Limb (tissue), 2 donors: ENCODE measurements at regions not wholly inside any gene's neighbourhood (a gene's known extent, or its start where the extent isn't known, plus 50 kb on each side); places are given as distances from the start of the nearest gene placed in this dataset.

ENCODE experiments used
- DNase-seq, 2 donors: peaks; one replicate each; pipeline ENCODE4 v3.0.0-alpha.2; 2016; ENCODE audit errors: extremely low spot score in 2 of 2

DNA sequence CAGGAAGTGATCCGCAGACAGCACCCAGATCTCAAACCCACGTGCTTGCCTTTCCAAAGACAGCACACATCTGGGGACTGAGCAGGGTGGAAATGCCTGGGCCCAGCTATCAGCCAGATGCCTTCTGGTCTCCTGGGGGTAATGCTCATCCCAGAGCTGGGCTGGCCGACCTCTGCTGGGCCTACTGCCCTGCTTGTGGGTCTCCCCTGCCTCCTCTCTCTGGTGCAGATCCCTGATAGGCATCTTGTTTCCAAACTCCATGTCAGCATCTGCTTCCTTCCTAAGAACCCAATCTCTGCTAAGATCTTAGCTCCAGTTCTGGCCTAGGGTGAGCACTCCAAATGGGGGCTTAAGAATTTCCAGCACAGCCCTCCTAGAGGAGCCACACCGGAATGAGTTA lies 1043.0 kb downstream of the VRK1 start:
- no peak for DNase-seq

DNA sequence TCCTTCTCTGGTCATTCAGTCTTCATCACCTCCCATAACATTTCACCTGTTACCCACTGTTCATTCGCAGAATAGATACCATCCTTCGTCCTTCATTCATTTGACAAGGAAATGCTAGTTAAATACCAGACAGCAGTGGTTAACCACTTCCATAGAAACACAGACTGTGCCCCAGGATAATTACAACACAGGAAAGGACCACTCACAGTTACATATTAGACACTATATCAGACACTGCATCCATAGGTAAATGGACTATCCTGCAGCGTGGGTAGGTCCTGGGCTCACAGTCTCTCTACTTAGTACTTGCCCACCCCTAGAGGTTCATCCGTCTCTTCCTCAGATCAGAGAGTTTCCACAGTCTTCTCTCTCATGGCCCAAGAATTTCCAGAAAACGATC lies 1044.6 kb downstream of the VRK1 start:
- no peak for DNase-seq

DNA sequence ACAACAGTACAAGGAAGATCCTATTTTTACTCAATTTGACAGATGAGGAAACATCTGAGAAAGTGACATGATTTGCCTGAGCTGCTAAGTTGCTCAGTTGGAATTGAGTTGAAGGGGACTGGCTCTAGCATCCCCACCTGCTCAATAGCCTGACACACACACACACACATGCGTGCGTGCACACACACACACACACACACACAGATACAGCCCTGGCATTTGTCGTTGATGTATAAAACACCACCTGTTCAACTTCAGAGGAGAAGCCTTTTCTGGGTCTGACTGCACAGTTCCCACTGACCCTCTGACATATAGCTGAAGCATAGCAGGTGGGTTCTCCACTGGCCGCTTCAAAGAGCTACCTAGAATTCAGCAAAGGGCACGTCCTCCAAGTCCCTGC lies 1045.9 kb downstream of the VRK1 start:
- no peak for DNase-seq

DNA sequence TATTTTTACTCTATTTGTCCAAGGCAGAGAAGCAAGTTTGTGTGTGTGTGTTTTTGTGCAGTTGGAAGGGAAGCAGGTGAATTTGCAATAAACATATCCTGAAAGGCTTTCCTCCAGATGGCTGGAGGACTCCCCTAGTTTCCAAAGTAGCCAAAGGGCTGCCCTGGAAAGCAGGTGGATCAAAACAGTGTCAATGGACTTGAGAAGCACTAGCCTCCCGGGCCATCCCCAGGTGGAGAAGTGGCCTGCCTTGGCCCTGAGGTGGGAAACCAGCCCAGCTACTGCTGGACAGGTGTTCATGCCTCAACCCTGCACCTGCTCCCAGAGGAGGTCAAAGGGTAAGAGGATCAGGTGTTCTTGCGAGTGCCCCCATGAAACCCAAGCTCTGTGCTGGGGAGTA lies 1046.9 kb downstream of the VRK1 start:
- no peak for DNase-seq

DNA sequence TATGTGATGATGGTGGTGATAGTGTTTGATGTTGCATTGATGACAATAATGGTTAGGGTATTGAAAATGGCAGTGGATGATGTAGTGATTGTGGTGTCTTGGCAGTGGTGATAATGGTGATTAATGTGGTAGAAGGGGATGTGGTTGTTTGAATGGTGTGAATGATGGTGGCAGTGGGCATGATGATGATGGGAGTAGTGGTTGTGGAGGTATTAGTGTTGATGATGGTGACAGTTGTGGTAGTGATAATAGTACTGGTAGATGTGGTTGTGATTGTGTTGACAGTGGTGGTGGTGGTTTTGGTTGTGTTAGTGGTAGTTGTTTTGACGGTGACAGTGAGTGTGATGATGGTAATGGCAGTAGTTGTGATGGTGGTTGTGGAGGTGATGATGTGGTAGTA lies 1049.0 kb downstream of the VRK1 start:
- DNase-seq, result no peak

DNA sequence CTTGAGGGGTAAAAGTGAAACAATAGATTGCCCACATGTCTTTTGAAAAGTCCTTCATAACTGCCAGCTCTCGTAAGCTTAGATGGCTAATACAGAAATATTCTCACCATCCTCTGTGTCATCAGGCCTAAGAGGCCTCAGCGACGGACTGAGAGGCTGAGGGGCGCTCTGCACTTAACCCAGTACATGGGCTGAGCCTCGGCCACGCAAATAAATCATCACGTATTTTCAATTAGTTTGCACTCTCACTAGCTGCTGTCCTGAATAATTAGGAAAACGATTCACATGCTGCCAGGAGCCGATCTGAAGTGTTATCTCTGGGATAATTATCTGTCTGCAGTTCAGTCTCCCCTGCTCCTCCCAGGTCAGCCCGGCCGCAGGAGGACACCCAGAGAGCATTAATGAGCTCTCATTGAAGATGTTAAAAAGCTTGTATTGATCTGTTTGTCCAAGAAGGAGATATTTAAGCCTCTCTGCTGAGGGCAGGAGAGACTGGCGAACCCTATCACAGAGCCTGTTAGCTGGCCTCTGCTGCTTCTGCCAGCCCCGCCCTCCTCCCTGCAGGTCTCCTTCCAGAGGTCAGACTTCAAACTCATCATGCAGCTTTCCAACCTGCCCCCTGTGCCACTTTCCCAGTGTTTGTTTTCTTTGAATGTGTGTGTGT lies 1051.3 kb downstream of the VRK1 start:
- DNase-seq, result no peak

DNA sequence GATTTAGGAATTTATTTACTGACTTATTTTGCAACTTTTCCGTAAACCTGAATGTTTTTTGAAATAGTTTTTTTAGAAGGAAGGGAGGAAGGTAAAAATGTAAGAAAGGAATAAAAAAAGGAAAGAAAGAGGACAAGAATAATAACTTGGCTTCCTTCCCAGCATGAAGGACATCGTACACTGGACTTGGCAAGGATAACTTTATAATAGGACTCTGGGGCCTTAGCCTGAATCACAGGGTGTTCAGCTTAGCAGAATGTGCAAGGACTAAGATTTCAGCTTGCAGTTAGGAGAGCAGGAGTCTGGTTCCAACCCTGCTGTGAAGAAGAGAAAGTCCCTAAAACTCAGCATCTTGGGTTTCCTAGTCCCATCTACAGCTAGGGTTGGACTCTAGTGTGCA lies 1053.3 kb downstream of the VRK1 start:
- no peak for DNase-seq

DNA sequence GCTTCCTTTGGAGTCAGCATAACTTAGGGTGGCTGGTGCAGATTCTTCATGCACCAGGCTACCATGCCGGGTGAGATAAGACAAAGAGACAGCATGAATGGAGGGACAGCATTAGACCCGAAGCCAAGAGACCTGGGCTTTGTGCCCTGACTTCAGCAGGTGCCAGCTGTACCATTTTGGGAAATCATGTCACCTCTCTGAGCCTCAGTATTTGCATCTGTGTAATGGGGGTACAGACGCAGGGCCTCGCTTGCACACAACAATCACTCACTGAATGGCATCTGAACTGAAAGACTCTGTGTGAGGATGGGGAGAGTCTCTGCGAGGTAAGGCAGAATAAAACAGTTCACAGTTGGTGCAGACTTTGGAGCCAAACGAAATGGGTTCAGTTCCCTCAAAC lies 1053.7 kb downstream of the VRK1 start:
- no peak for DNase-seq

DNA sequence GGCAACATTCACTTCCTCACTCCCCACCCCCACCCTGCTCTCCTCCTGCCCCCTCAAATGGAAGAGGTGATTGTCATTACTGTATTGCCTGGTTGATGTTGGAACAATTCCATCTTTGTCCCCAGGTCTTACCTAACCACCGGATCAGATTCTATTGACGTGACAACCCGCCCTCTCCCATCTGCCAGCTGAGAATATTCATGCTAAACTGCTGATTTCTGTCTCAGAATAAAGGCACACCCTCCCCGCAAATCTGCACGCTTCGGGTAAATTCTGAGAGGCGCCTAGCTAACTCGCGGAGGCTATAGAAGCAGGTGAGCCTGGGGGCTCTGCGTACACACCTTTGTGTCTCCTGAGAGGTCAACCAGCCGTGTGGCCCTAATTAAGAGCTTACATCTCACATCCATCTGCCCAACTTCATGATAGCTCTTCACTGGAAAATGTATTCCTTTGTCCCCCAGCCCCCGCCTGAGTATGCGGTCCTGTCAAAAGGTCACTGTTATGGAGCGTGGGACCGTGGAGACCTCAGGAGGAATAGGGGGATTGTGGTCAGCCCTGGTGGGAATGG lies 1054.3 kb downstream of the VRK1 start:
- DNase-seq, result no peak

DNA sequence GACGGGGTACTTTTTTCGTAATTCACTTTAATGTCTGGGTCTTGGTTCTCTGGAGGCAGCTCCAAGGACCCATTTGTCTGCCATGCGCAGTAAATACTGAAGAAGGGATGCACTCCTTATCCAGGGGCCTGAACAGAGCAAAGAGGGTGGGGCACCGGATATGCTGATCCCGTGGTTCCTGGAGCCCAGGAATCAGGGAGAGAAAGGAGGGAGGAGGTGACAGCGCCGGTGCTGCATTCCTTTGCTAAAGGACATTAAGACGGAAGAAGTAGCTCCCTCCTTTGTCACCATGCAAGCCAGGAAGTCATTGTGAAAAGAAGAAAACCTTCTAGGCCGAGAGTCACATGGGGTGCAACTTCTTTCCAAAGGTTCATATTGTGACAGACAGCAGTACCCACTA lies 1057.7 kb downstream of the VRK1 start:
- no peak for DNase-seq

DNA sequence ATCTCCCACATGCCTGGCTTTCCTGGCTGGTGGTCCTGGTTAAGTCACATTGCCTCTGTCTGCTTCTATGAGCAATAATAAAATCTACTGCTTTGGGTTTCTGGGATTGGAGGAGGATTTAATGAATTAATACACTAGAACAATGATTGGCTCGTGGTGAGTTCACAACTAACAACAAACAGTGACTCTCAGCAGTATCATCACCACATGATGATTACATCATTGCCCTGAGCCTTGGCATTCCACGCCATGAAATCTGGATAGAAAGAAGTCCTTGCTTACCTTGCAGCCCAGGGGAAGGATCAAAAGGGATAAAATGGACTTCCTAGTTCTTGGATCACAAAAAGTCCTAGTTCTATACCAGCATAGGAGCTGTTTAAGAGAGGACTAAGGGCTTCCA lies 1069.0 kb downstream of the VRK1 start:
- no peak for DNase-seq

DNA sequence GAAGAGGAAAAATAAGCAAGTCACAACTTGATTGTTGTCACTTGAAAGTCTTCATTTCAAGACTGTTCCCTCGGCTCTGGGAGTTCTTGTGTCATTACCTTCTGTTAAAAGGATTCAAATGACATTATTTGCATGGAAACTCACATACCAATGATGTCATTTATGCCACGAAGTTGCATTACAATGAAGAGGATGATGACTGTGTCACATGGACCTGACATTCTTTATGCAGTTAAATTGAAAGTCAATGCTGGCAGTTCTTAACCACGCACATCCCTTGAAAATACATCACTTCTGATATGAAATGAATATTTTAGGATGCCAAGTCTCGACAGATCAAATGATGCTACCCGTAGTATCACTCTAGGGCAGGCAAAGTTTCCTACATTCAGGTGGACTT lies 1069.5 kb downstream of the VRK1 start:
- no peak for DNase-seq

DNA sequence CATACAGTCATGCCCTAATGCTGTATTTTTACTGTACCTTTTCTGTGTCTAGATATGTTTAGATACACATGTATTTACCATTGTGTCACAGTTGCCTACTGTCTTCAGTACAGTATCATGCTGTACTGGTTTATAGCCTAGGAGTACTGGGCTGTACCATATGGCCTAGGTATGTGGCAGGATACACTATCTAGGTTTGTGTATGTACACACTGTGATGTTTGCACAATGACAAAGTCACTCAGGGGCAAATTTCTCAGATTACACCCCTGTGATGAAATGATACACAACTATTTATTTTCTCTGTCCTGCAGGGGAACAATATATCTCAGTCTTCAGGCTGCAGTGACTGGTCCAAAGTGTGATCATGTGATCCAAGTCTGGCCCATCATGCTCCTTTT lies 1076.1 kb downstream of the VRK1 start:
- DNase-seq, result no peak

DNA sequence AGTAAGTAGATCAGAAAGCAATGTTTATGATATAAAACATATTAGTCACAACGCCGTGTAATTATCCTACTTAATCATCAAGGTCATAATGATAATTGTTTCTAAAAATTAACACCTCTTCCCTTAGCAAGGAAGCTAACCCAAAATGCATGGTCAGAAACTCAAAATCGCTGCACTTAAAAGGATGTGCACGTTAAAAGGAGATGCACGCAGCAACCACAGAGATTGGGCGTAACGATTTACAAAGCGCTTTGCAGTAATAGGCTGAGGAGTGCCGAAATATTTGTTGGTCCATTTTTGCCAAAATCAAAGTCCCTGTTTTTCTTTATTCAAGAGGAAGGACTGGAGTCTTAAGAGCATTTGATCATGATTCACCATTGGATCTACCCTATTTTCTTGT lies 1077.2 kb downstream of the VRK1 start:
- DNase-seq, result no peak

DNA sequence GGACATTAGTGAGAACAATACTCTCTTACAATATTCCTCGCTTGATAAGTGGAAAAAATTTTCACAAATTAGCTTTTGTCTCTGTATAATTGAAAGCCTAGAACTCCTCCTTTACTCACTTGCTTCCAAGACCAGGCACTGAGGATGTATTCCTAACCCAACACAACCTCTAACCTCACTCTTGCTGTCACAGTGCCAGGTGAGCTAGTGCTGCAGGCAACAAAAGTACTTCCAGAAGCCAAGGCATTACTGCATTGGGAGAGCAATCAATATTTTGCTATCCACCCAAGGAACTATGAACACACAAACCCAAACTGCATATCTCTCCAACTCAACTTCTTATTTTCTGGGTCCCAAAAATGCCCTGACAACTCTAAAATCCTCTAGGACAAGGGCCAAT lies 1081.0 kb downstream of the VRK1 start:
- no peak for DNase-seq

DNA sequence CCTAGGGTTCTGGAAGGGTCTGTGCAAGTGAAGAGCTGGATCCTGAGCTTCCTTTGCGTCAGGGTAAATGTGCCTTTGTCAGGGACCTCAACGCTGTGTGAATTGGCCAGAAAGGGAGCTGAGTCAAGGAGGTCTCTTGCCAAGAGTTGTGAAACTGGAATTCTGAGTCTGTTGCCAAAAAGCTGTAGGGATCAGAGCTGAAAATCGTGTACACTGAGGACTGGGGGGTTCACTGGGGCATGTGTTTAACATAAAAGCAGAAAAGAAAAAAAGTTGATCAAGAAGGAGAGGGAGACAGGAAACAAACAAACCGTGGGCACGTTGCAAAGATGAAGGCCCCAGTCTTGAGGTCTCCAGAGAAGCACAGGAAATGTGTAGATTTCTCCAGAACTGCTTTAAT lies 1081.5 kb downstream of the VRK1 start:
- no peak for DNase-seq

DNA sequence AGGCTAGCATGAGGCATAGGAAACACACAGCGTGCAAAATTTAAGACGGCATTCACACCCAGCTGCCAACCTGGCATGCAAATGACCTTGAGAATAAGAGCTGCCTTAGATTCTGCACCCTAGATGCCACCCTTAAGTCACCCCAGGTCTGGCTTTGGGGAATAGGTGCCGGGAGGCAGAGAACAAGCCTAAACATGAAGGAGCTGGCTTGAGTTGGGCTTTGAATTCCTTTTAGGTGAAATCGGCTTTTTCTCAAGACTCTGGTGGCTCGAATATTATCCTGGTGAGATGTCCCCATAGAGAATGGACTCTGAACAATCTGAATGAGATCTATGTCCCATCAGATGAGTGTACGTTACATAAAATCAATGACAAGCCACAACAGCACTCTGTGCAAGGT lies 1090.5 kb downstream of the VRK1 start:
- no peak for DNase-seq

DNA sequence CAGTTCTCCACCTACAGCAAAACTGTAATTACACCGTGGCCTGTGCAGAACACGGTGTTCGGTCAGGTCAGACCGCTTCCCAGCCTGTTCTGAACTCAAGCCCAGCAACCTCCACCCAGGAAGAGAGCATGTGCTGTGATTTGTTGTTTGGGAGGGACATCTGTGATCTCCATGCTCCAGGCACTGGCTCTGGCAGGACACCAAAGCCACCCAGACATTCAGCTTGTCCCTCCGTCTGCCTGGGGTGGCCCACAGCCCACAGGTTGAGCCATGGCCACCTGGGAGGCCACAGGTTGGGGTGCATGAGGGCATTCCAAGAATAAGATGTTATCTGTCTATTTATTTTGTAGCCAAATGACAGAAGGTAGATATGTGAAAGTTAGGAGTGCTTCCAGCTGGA lies 1091.1 kb downstream of the VRK1 start:
- no peak for DNase-seq

DNA sequence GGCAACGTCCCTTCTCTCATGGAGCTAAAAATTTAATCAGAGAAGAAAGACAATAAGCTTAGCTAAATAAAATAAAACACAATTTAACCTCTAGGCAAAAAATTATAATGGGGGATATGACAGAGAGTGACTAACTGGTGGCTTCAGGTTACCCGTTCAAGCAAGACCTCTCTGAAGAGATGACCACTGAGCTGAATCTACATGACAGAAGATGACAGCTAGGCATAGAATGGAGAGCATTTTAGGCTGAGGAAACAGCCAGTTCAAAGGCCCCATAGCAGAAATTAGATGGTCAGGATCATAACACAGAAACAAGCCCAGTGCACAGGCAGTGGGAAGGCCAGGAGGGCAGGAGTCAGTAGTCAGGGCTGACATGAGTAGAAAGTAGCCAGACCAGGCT lies 1094.3 kb downstream of the VRK1 start:
- DNase-seq, result no peak

DNA sequence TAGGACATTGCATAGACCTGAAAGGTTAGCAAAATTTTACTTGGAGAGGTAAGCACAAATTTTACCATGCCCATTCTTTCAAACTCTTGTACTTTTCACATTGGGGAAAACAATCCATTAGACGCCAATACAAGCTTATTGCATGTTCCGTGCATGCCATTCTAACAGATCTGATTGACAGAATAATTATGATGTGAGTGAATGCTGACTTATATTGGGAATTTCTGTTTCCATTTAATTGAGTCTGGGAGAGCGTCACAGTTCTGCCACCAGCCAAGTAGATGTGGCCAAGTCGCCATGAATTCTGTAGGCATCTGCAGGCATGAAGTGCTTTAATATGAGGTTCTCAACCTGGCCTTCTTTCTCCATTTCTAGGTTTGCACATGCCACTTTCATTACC lies 1097.4 kb downstream of the VRK1 start:
- DNase-seq, result no peak

DNA sequence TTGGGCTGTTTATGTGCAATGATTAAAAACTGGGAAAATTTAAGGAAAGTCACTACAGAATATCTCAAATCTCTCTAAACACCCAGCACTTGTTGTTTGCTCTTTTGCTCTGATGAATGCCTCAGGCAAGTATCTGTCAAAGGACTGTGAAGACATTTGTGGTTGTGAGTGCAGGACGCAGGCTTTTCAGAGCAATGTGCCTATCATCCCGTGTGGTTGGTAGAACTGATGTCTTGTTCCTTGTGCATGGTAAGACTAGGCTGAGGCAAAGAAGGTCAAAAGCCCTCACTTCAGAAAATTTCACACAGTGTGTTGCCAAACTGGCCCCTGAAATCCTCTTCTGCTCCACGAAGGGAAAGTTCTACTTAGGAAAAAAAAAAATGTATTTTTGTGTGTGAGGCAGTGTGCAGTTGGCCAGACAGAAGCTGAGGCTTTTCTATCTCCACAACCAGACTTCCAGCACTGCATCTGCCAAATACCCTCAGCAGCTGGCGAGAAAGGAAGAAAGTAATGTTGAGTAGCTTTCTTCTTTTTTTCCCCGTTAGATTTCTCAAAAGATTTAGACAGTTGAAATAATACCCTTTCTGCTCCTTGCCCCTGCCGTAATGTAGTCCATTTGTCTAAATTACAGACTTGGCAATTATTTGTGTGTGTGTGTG lies 1103.1 kb downstream of the VRK1 start:
- no peak for DNase-seq

DNA sequence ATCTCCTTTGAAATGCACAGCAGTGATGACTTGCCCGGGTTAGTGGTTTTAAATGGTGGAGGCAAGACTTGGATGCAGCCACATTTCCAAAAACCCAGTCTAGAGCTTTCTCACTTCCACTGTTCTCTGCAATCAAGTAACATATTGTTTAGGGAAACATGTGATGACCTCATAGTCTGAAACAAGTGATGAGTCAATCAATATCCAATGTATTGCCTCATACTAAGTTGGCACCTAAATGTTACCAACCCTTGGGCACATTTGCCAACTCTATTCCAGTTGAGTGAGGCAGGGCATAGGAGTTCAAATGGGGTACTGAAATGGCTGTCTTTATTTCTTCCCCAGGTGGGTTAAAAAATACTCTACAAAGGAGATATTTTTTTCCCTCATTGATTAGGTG lies 1105.4 kb downstream of the VRK1 start:
- no peak for DNase-seq

DNA sequence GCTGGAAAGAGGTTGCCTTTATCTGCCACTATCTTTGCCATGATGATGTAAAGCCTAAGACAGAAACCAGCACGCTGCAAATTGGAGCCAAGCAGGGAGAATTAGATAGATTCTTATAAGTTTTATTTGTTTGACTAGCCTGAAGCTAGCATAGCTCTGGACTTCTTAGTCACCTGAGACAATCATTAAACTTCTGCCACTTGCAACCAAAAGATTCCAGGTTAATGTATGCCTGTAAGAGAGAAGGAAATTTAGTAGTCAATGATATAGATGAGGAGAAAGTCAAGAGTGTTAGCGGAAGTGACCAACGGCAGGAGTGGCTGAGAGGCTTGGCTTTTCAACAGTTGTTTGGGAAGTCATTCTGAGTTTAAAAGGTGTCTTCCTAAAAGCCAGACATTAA lies 1106.6 kb downstream of the VRK1 start:
- DNase-seq, result no peak
